Esophagus squamous epithelium (tissue), 4 donors: ENCODE measurements at regions not wholly inside any gene's neighbourhood (a gene's known extent, or its start where the extent isn't known, plus 50 kb on each side); places are given as distances from the start of the nearest gene placed in this dataset.

Source experiments
- POLR2A ChIP-seq, 4 donors: fragments of 450-650 bp; IDR thresholded peaks; one replicate each; pipeline ENCODE4 v1.6.1; 2017; ENCODE audit warnings: antibody characterized with exemption in 4 of 4, mild to moderate bottlenecking in 4 of 4, moderate library complexity in 3 of 4
- TF ChIP-seq, protein P1 (sequence below), 6 experiments: fragments of 450-650 bp in 4 of 6; fragments of 200-600 bp in 2 of 6; sonication (generic) in 2 of 6; IDR thresholded peaks; one replicate each; pipeline ENCODE4 v1.5.1; 2016 to 2019; ENCODE audit warnings: antibody characterized with exemption in 6 of 6, mild to moderate bottlenecking in 4 of 6, moderate library complexity in 4 of 6

DNA sequence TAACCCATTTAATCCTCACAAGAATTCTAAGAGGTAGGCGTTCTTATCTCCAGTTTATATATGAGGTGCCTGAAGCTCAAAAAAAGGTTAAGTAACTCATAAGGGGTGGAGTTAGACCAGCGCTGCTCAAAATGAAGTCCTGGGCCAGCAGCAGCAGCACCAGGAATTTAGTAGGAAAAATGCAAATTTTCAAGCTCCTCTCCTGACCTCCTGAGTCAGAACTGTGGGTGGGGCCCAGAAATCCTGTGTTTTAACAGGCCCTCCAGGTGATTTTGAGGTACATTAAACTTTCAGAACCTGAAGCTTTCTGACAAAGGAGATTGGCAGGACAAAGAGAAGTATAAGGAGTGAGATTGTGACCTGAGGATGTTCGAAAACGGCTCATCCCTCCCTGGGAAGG, 66.0 kb upstream of the CCDC85A start:
- TF ChIP-seq, protein P1, sequence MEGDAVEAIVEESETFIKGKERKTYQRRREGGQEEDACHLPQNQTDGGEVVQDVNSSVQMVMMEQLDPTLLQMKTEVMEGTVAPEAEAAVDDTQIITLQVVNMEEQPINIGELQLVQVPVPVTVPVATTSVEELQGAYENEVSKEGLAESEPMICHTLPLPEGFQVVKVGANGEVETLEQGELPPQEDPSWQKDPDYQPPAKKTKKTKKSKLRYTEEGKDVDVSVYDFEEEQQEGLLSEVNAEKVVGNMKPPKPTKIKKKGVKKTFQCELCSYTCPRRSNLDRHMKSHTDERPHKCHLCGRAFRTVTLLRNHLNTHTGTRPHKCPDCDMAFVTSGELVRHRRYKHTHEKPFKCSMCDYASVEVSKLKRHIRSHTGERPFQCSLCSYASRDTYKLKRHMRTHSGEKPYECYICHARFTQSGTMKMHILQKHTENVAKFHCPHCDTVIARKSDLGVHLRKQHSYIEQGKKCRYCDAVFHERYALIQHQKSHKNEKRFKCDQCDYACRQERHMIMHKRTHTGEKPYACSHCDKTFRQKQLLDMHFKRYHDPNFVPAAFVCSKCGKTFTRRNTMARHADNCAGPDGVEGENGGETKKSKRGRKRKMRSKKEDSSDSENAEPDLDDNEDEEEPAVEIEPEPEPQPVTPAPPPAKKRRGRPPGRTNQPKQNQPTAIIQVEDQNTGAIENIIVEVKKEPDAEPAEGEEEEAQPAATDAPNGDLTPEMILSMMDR (IDR thresholded peaks at IDR 0.05) = no peak
- TF ChIP-seq POLR2A (IDR thresholded peaks at IDR 0.05) = no peak
